ENCODE measurements at regions not wholly inside any gene's neighbourhood (a gene's known extent, or its start where the extent isn't known, plus 50 kb on each side); places are given as distances from the start of the nearest gene placed in this dataset.
"Not testable (repeated sequence)": the region's sequence is repeated elsewhere in the genome, so short reads cannot be mapped to it uniquely, and the experiment has no call there.

DNA sequence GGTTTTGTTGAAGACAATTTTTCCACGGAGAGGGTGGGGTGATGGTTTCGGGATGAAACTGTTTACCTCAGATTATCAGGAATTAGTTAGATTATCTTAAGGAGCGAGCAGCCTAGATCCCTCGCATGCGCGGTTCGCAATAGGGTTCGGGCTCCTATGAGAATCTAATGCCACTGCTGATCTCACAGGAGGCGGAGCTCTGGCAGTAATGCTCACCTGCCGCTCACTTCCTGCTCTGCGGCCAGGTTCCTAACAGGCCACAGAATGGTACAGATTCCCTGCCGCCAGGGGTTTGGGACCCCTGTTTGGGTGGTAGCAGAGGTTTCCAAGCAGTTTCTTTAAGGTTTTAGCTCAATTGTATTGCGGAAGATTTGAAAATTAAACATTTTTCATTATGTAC, 439.8 kb upstream of the OR4E1 start:
- in situ Hi-C loops (cut with MboI; ENCODE audit: low pct_unique_long_range_greater_than_20kb, low sequenced_read_pairs) = no loop called here
- no peak for DNase-seq

DNA sequence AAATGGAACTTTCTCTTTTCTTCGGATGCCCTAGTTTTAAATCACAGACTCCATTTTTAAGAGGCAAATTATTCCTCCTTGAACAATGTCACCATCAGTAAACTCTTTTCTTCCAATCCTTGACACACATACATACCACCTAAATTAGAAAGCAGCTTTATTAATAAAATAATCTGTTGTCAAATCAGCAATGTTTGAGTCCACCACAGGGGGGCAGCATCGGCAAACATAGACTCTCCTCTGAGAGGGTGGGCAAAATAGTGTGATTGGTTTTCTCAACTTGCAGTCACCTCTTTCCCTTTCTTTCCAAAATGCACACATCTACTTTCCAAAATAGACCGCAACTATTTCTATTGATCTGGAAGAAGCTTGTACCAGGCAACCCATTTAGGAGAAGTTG, 438.4 kb upstream of the OR4E1 start:
- DNase-seq = peak; percentile 23
- in situ Hi-C loops (cut with MboI; ENCODE audit: low pct_unique_long_range_greater_than_20kb, low sequenced_read_pairs) = no loop called here

DNA sequence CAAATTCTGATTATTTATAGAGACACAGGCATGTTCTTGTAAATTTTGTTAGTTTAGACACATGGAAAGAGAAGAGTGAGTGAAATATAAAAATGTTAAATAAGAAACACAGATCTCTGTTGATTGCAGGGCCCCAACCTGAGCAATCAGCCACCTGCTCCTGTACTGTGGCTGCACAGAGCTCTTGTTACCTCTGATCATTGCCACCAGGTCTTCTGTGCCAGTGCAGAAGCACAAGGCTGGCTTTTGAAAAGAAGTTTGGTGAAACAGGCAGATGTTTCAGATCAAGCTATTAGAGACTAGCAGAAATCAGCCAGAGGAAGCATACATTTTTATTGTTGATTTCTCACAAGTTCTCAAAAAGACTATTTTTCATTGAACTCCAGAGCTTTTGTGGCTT, 434.1 kb upstream of the OR4E1 start:
- in situ Hi-C loops (cut with MboI; ENCODE audit: low pct_unique_long_range_greater_than_20kb, low sequenced_read_pairs) = no loop called here
- no peak for DNase-seq

DNA sequence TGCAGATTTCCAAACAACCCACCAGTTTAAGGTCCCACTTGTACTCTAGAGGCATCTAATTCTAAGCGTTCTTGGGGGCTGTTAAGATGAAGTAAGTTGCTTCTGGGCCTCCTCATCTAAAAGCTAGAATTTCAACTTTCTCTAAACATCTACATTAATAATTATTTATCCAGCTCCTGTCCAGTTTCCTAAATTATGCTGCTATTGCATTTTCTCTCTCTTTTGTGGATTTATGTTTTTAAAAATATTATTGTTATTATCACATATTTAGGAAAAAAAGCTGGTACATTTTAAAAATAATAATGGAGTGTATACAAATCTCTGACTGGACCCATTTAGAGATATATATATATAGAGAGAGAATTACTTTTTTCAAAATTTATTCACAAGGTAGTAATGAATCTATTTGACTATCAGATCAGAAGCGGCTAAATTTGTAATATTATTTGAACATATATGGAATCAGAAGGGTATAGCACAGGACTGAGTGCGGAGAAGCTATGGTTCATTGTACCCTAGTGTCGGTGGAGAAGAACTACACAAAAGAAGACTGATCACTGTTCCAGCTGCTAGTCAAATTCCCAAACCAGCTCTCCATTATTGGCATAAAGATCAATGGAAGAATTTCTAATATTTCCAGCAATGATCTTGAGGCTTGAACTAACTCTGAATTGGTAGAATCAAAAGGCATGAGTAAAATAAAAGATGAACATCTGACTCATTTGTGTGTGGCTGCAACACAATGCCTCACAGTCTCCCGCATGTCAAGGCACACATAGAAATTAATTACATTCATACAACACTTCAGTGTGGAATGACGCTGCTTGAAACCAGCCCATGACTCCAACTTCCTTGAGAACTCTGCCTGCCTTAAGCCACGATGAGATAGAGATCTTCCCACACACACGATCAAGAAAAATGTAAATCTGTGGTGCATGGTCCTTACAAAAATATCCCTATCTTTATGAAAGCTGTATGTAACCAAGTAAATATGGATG, 433.4 kb upstream of the OR4E1 start:
- in situ Hi-C loops (cut with MboI; ENCODE audit: low pct_unique_long_range_greater_than_20kb, low sequenced_read_pairs) = no loop called here
- no peak for DNase-seq

DNA sequence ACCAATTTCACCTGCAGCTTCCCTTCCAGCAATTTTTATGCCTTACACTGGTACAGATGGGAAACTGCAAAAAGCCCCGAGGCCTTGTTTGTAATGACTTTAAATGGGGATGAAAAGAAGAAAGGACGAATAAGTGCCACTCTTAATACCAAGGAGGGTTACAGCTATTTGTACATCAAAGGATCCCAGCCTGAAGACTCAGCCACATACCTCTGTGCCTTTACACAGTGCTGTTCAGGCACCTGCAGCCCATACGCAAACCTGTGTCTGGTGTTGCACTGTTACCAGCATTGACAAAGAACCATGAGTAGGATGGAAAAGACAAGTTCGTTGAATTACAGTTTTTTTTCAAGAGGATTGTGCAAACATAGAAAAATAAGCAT, 432.0 kb upstream of the OR4E1 start:
- no peak for DNase-seq
- in situ Hi-C loops (cut with MboI; ENCODE audit: low pct_unique_long_range_greater_than_20kb, low sequenced_read_pairs) = no loop called here

DNA sequence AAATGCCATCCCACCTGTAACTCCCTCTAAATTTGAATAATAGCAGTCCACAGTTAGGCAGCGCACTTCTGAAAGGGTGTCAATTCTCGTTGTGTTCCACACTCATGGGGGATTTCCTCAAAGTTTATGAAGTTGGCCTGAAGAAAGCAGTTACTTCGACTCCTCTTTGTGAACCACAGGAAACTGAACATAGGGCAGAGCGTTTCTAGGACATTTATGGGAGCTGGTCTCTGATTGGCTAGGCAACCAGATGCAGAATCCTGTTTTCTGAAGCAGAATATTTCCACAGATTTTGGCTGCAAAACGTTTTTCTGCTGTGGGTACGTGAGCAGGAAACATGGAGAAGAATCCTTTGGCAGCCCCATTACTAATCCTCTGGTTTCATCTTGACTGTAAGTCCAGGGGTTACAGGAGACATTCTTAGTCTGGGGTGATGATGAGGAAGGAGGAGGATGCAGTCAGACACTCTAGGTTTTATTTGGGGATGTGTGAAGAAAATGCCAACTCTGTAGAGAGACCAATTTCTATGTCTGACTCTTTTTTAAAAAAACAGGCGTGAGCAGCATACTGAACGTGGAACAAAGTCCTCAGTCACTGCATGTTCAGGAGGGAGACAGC, 431.5 kb upstream of the OR4E1 start:
- in situ Hi-C loops (cut with MboI; ENCODE audit: low pct_unique_long_range_greater_than_20kb, low sequenced_read_pairs) = no loop called here
- DNase-seq = no peak

DNA sequence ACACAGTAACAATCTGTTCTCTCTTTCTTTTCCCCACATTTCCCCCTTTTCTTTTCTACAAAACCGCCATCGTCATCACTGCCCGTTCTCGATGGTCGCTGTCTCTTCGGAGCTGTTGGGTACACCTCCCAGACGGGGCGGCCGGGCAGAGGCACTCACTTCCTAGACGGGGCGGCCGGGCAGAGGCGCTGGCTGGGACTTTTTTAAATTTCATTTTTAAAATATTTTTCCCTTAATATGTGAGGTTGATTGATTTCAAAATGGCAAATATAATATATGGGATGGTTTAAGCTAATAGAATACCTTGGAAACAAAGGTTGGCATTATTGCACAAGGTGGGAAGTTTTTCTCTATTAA, 427.1 kb upstream of the OR4E1 start:
- DNase-seq; in situ Hi-C loops (cut with MboI; ENCODE audit: low pct_unique_long_range_greater_than_20kb, low sequenced_read_pairs): not testable (repeated sequence)

DNA sequence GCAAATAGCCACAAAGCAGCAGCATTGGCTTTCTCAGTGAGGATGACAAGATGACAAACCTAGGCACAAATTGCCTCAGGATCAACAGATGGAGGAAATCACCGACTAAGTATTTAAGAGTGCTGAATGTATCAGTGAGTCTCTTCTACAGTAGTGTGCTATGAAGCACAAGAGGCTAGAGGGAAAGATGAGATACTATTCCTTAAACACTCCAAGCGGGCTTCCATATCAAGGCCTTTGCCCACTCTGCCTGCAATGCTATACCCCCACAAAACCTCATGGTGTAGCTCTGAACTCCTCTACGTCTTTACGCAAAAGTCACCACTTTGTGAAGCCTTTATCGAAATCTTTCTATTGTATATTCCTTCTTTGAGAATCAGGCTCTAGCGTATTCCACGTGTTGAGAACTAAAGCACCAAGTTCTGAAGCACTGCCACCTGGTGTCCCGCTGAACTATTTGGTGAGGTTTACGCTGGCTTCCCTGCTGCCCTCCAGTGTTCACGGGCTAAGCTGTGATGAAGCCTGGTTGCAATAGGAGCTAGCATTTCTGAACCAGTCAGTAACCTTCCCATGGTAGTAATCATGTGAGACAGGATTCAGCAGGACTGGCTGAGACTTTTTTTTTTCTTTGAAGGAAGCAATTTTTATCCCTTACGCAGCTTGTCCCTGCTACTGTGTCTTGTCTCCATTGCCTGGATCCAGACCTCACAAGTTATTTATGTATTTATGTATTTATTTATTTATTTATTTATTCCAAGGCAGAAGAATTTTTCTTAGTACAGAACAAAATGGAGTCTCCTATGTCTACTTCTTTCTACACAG, 426.5 kb upstream of the OR4E1 start:
- in situ Hi-C loops (cut with MboI; ENCODE audit: low pct_unique_long_range_greater_than_20kb, low sequenced_read_pairs) = no loop called here
- DNase-seq = peak; percentile 43

DNA sequence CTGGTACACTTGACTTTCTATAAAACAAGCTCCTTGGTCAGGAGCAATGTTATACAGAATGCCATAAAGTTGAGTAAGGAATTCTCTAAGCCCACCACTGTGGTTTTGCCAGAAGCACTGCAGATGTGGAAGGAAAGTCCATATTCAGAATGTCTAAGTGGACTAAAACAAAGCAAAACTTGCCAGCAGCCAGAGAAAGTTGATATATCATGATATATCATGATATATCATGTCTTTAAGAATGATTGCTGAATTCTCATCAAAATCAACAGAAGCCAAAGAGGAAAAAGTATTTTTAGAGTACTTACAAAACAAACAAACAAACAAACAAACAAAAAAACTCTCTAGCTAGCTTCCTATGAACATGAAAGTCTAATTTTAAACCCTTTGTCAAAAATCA, 424.8 kb upstream of the OR4E1 start:
- no peak for DNase-seq
- in situ Hi-C loops (cut with MboI; ENCODE audit: low pct_unique_long_range_greater_than_20kb, low sequenced_read_pairs) = no loop called here

DNA sequence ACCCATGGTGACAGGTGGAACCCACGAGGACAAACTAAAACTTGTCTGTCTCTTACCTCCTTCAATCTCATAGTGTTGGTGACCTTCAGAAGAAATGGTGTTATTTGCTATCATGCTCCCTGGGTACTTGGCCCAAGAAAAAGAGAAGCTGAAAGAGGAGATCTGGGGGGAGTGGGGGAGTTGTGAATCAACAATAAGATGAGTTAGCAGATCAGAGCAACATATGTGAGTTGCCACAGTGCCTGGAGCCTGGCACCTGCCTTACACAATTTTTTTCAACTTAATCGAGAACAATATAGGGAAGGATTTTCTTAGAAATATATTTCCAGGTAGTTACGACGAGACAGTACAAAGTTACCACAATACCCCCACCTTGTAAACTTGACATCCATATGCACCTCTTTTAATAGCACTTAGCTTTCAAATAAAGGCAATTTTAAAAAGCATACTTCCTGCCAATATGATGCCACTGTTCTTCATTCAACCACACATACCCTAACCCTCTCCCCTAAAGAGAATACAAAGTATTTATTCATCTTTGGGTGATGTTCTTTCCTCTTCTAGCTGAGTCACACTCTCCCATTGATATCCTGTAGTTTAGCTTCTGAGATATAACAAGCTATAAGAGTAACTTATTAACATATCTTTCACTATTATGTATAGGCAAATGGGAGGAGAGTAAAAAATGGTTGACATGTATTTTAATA, 424.1 kb upstream of the OR4E1 start:
- in situ Hi-C loops (cut with MboI; ENCODE audit: low pct_unique_long_range_greater_than_20kb, low sequenced_read_pairs) = no loop called here

DNA sequence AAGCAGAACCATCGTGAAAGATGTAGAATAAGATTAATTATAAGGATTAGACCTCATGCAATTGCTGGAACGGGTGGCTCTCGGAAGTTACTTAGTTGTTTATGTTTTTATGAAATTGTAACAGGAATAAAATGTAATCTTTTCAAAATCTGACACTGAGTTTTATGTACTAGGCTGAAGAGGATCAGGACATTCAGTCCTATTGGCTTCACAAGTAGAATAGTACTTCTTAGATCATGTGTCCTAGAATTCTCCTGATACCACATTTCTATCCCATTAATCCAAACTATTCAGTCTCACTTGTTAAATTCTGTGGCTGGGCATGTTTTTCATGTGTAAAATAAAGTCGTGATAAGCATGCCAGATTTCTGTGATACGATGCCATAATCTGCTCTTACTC, 423.5 kb upstream of the OR4E1 start:
- in situ Hi-C loops (cut with MboI; ENCODE audit: low pct_unique_long_range_greater_than_20kb, low sequenced_read_pairs) = no loop called here

More for the DNA sequence above, 424.1 kb upstream of the OR4E1 start:
- DNase-seq = no peak

DNA sequence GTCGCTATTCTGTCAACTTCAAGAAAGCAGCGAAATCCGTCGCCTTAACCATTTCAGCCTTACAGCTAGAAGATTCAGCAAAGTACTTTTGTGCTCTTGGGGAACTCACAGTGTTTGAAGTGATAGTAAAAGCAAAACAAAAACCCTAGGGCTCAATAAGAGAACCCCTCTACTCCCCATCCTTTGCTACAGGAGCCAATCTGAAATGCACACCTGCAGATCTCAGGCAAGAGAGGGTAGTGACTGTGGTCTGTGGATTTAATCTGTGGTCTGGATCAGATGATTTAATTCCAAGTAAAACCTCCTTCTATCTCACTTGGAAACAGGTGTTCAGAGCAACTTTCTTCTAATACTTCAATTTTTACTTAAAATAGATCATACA, 422.9 kb upstream of the OR4E1 start:
- no peak for DNase-seq
- in situ Hi-C loops (cut with MboI; ENCODE audit: low pct_unique_long_range_greater_than_20kb, low sequenced_read_pairs) = no loop called here

More for the DNA sequence above, 423.5 kb upstream of the OR4E1 start:
- DNase-seq = no peak

DNA sequence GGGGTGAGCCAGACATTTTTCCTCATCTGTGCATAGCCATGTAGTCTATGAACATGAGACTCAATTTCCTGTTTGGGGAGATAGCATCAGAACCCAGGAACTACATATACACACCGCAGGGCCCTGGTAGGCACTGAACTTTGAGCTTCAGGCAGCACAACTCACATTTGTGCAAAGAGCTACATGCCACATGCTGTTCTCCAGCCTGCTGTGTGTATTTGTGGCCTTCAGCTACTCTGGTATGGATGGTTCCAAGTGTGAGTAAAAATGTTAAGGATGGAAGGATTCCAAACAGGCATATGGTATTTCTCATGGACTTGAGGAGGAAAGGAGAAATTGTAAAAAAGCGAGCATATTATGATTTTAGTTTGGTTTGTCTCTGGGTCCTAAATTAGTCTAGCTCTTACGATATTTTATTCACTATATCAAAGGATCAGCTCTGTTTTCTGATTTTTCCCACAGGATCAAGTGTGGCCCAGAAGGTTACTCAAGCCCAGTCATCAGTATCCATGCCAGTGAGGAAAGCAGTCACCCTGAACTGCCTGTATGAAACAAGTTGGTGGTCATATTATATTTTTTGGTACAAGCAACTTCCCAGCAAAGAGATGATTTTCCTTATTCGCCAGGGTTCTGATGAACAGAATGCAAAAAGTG, 422.4 kb upstream of the OR4E1 start:
- in situ Hi-C loops (cut with MboI; ENCODE audit: low pct_unique_long_range_greater_than_20kb, low sequenced_read_pairs) = no loop called here
- no peak for DNase-seq

DNA sequence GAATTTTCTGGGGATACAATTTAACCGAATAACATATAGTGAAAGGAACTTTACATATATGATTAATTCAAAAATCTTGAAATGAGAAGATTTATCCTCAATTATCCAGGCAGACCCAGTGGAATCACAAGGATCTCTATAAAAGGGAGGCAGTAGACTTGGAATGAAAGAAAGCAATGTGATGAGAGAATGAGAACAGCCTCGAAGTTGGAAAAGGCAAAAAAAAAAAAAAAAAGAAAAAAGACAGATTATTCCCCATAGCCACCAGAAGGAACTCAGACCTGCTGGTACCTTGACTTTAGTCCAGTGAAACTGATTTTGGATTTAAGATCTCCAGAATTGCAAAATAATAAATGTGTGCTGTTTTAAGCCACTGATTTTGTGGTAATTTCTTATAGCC, 416.3 kb upstream of the OR4E1 start:
- in situ Hi-C loops (cut with MboI; ENCODE audit: low pct_unique_long_range_greater_than_20kb, low sequenced_read_pairs) = no loop called here
- no peak for DNase-seq

DNA sequence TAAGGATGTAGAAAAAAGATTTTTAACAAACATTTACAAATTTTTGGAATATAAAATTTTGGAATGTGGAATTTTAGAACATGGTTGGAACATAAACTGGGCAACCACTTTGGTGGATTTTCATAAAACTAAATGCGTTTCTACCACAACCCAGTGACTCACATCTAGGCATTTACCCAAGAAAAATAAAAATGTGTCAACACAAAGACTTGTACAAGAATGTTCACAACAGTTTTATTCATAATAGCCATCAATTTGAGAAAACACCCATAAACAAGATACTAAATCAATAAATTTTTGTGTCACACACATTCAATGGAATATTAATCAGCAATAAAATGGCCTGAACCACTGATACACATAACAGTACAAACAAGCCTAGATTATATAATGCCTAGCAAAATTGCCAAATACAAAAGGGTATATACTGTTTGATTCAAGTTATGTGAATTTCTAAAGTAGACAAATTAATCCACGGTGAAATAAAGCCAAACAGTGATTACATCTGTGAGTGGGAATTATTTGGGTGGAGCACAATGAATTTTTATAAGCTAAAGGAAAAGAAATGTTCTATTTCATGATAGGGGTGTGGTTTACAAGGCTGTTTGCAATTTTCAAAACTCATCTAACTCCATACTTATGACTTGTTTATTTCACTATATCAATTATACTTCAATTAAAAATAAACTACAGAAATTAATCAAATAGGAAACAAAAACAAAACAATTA, 415.2 kb upstream of the OR4E1 start:
- in situ Hi-C loops (cut with MboI; ENCODE audit: low pct_unique_long_range_greater_than_20kb, low sequenced_read_pairs) = no loop called here
- DNase-seq = no peak

DNA sequence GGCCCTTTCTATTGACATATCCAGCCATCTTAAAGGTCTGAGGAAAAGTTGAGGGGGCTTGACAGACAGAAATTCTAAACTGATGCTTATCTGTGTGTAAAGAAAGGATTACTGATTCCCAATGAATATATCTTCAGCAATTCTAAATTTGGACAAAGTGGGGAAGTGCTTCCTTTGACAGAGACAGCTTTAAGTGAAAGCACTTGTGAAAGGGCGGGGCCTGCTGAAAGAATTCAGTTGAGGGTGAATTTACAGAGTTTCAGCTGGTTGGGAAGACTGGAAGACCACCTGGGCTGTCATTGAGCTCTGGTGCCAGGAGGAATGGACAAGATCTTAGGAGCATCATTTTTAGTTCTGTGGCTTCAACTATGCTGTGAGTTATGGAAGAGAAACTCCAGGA, 412.5 kb upstream of the OR4E1 start:
- no peak for DNase-seq
- in situ Hi-C loops (cut with MboI; ENCODE audit: low pct_unique_long_range_greater_than_20kb, low sequenced_read_pairs) = no loop called here

DNA sequence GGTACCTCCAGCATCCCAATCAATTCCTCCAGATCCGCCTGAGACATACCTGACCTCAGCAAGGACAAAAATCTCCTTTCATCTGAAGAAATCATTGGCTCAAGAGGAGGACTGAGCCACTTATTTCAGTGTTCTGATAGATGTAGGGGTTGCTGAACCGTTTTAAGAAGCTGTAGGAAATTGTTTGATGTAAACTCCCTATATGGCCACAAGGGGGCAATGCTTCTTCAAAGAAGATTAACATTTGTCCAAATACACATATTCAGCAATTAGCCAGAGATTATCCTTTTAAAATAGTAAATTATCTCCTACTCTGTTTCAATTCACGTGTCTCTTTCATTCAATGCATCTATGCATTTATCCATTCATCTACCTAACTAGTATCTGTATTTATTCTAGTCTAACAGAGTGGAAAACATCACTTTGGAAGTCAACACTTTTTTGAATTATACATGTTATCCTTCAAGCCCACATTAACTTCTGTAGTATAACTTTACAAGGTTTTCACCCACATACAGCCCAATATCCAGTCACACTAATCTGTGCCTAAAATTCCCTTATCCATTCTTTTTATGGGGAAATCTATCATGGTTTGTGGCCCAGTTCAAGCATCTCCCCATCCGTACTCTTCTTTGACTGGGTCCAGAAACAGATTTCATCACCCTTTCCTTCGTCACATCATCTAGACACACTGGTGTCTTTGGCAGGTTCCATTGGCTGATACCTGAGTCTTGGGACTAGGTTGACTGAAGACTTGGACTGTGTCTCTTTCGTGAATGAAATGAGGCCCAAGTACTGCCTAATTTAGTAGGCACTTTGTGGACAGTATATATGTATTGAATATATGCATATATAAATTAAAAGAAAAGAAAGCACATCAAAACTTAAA, 411.0 kb upstream of the OR4E1 start:
- in situ Hi-C loops (cut with MboI; ENCODE audit: low pct_unique_long_range_greater_than_20kb, low sequenced_read_pairs) = no loop called here

More for the DNA sequence above, 411.0 kb upstream of the OR4E1 start:
- peak; percentile 53 for DNase-seq

Data from KBM-7 (cell line).